Muscle of leg (tissue), 3 donors: ENCODE measurements at regions not wholly inside any gene's neighbourhood (a gene's known extent, or its start where the extent isn't known, plus 50 kb on each side); places are given as distances from the start of the nearest gene placed in this dataset.
"Not testable (repeated sequence)": the region's sequence is repeated elsewhere in the genome, so short reads cannot be mapped to it uniquely, and the experiment has no call there.

ENCODE experiments used
- DNase-seq: peaks from one replicate; pipeline ENCODE4 v3.0.0; 2013
- H3K27ac ChIP-seq: one replicate; pipeline ENCODE4 v1.5.1; 2013; ENCODE audit warnings: mild to moderate bottlenecking, low read length, control low read depth
- H3K27me3 ChIP-seq: one replicate; pipeline ENCODE4 v1.6.1; 2013; ENCODE audit warnings: low read length; ENCODE audit not compliant: control insufficient read depth, insufficient read depth
- H3K36me3 ChIP-seq: one replicate; pipeline ENCODE4 v1.6.1; 2013; ENCODE audit warnings: low read length; ENCODE audit not compliant: control insufficient read depth, insufficient read depth
- H3K4me1 ChIP-seq: one replicate; pipeline ENCODE4 v1.6.1; 2013; ENCODE audit warnings: low read length; ENCODE audit not compliant: control insufficient read depth, insufficient read depth
- H3K4me3 ChIP-seq: one replicate; pipeline ENCODE4 v1.5.1; 2013; ENCODE audit warnings: low read length, control low read depth
- H3K9me3 ChIP-seq: replicated peaks from 2 replicates; pipeline ENCODE4 v1.6.1; 2013; ENCODE audit warnings: low read depth, low read length; ENCODE audit not compliant: control insufficient read depth
- WGBS: methylation state at CpG from one replicate; pipeline ENCODE4 v1.1.5; 2013; ENCODE audit warnings: missing lambda C conversion rate; ENCODE audit not compliant: insufficient coverage; 5-methylcytosine and 5-hydroxymethylcytosine counted together

DNA sequence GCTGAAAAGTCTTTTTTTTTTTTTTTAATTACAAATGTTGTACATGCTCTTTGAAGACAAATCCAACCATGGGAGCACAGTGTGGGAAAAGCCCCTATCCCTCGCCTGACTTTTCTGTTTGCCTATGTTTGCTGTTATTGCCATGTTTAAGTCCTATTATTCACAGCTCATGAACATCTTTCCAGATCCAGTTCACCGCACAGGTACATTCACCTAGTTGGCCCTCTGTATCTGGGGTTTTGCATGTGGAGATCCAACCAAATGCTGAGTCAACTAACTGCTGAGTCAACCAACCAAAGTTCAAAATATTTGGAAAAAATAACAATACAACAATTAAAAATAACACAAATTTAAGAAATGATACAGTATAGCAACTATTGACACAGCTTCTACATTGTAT, 100.1 kb upstream of the CLNK start:
- no peak for DNase-seq
- Histone ChIP-seq H3K4me3 (no peak overlapping the region), H3K27ac (no peak overlapping the region), H3K27me3 (no peaks in the 10 kb centered on the region), H3K4me1 (no peaks in the 10 kb centered on the region), H3K9me3 (no peaks in the 10 kb centered on the region), H3K36me3 (no peaks in the 10 kb centered on the region)
- WGBS = no CpG with 5 or more reads among the region's 2 CpGs

DNA sequence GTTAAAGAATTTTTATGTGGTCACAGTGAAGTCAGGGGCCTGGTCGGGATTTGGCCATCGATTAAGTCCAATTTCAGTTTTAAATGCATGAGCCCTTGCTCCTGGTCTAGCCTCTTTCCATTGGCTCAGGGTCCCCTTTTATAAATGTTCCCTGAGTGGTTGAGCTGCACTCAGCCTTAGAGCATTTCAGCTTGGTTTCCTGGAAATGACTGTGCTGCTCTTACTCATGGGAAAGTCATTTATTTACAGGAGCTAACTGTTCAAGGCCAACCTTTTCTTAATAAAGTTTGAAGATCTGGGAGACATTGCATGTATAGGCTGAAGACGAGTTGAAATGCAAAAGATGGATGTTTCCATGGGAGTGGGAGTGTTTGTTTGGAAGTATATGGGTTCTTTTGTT, 98.8 kb upstream of the CLNK start:
- Histone ChIP-seq H3K9me3 (no peaks in the 10 kb centered on the region), H3K4me3 (no peak overlapping the region), H3K36me3 (no peaks in the 10 kb centered on the region), H3K27me3 (no peaks in the 10 kb centered on the region), H3K4me1 (no peaks in the 10 kb centered on the region), H3K27ac (no peak overlapping the region)
- 17% methylated on average over 3 of the region's 3 CpGs for WGBS
- DNase-seq = peak; percentile 74

DNA sequence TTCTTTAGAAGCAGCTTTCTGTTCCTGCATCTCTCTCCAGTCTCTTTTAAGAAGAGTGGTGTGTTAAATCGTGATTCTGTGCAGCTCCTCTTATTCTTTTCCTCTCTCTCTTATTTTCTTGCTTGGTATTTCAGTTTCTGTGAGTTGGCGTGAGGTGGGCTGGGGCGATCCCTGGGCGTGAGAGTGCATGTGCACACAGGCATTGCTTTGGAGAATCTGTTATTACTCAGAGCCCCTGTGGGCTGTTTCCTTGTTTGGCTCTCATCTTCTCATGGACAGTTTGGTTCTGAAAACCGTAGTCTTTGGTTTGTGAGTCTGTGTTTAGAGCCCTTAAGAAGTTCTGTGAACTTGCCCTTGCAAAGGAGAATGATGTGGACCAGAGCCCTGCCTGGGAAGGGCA, 97.2 kb upstream of the CLNK start:
- no peak overlapping the region for H3K4me3 ChIP-seq
- no peaks in the 10 kb centered on the region for H3K36me3 ChIP-seq
- 94% methylated on average over 3 of the region's 5 CpGs for WGBS
- no peak for DNase-seq
- no peaks in the 10 kb centered on the region for H3K9me3 ChIP-seq
- H3K4me1 ChIP-seq = no peaks in the 10 kb centered on the region
- no peak overlapping the region for H3K27ac ChIP-seq
- no peaks in the 10 kb centered on the region for H3K27me3 ChIP-seq

DNA sequence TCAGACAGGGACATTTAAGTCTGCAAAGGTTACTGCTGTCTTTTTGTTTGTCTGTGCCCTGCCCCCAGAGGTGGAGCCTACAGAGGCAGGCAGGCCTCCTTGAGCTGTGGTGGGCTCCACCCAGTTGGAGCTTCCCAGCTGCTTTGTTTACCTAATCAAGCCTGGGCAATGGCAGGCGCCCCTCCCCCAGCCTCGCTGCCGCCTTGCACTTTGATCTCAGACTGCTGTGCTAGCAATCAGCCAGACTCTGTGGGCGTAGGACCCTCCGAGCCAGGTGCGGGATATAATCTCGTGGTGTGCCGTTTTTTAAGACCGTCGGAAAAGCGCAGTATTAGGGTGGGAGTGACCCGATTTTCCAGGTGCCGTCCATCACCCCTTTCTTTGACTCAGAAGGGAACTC, 96.2 kb upstream of the CLNK start:
- H3K4me3 ChIP-seq, H3K9me3 ChIP-seq, H3K27ac ChIP-seq, H3K4me1 ChIP-seq, H3K36me3 ChIP-seq, DNase-seq, H3K27me3 ChIP-seq: not testable (repeated sequence)
- 94% methylated on average over 7 of the region's 13 CpGs for WGBS

DNA sequence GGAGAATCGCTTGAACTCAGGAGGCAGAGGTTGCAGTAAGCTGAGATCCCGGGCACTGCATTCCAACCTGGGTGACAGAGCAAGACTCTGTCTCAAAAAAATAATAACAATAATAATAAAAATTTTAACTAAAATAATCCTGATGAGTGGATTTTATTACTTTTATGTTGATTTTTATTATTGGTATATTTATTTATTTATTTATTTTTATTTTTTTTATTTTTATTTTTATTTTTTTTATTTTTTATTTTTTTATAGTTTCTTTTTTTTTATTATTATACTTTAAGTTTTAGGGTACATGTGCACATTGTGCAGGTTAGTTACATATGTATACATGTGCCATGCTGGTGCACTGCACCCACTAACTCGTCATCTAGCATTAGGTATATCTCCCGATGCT, 90.6 kb upstream of the CLNK start:
- not testable (repeated sequence) for H3K4me1 ChIP-seq, H3K27me3 ChIP-seq, H3K9me3 ChIP-seq, H3K27ac ChIP-seq, H3K4me3 ChIP-seq, DNase-seq, H3K36me3 ChIP-seq
- no CpG with 5 or more reads among the region's 4 CpGs for WGBS

DNA sequence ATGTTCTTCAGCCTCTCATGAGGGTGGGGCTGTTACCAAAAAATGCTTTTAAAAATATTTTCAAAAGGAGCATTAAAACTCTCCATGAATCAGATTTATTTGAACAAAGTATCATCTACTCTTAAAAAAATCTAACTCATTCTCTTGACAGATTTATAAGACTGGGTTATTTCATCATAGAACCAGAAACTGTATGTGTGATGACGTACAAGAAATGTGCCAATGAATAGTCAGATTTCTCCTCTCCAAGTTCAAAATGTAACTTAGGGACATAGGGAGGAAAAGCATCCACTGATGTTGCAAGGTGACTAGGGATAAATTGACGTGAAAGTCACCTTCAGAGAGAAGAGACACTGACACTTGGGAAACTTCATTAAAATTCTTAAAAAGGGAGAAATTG, 89.1 kb upstream of the CLNK start:
- no peaks in the 10 kb centered on the region for H3K4me1 ChIP-seq
- WGBS = no CpG with 5 or more reads among the region's 2 CpGs
- no peaks in the 10 kb centered on the region for H3K36me3 ChIP-seq
- no peak overlapping the region for H3K4me3 ChIP-seq
- H3K27ac ChIP-seq = no peak overlapping the region
- no peak for DNase-seq
- no peaks in the 10 kb centered on the region for H3K27me3 ChIP-seq
- H3K9me3 ChIP-seq = no peaks in the 10 kb centered on the region

DNA sequence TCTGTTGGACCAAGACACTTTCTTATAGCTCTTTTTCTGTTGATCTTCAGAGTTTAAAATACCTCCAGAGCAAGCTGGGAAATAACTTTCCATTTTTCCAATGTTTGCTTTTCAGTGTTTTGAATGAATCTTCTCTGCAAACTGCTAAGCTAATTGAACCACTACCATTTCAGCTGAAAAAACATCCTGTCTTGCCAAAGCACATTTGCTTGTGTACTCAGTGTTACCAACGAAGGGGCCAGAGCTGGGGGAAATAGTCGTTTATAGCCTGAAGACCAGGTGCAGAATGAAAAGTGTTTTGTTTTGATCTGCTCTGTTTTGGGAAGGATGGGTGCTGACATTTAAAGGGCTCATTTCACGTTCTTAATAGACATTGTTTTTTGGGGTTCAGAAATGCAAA, 88.4 kb upstream of the CLNK start:
- no peaks in the 10 kb centered on the region for H3K4me1 ChIP-seq
- 49% methylated on average over 2 of the region's 3 CpGs for WGBS
- no peaks in the 10 kb centered on the region for H3K36me3 ChIP-seq
- H3K27me3 ChIP-seq = no peaks in the 10 kb centered on the region
- no peaks in the 10 kb centered on the region for H3K9me3 ChIP-seq
- no peak overlapping the region for H3K27ac ChIP-seq
- H3K4me3 ChIP-seq = no peak overlapping the region
- peak; percentile 38 for DNase-seq

DNA sequence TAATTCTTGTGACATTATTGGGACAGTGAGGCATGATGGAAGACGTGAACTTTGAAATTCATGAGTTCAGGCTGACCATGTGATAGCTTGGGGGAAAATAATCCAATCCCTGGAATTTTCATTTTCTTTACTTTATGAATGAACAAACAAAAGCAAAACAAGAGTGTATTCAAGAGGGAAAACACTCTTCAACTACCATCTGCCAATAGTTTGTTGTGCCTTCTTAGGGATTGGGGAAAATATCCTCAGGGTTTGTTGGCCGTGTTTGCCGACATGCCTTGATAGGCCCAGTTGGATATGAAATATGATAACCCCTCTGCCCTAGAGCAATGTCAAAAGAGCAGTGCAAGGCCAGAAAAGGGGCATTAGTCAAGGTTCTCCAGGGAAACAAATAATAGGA, 80.8 kb upstream of the CLNK start:
- WGBS = no CpG with 5 or more reads among the region's 3 CpGs
- Histone ChIP-seq H3K36me3 (no peaks in the 10 kb centered on the region), H3K27ac (no peak overlapping the region), H3K4me3 (no peak overlapping the region), H3K4me1 (peaks cover 2% of the 10 kb centered on the region), H3K9me3 (no peaks in the 10 kb centered on the region), H3K27me3 (no peaks in the 10 kb centered on the region)
- no peak for DNase-seq

DNA sequence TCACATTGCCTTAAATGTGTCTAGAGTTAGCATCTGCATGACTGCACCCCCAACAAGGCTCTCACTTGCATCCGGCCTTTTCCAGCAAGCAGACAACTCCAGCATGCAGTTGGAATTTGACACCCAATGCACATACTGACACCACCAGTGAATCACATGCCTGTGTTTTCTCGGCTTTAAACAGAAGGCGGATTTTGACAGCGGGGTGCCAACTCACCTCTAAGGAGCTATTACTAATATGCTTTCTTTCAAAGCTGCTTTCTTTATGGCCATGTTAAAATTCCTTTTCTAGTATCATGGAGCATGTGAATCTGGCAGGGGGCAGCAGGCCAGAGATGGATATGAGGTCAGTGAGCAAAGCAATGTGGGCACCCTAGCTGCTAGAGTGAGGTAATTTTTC, 78.0 kb upstream of the CLNK start:
- Histone ChIP-seq H3K9me3 (no peaks in the 10 kb centered on the region), H3K27me3 (no peaks in the 10 kb centered on the region), H3K4me3 (no peak overlapping the region), H3K27ac (no peak overlapping the region), H3K36me3 (no peaks in the 10 kb centered on the region), H3K4me1 (peaks cover 2% of the 10 kb centered on the region)
- WGBS = 29% methylated on average over 1 of the region's 4 CpGs
- DNase-seq = no peak

DNA sequence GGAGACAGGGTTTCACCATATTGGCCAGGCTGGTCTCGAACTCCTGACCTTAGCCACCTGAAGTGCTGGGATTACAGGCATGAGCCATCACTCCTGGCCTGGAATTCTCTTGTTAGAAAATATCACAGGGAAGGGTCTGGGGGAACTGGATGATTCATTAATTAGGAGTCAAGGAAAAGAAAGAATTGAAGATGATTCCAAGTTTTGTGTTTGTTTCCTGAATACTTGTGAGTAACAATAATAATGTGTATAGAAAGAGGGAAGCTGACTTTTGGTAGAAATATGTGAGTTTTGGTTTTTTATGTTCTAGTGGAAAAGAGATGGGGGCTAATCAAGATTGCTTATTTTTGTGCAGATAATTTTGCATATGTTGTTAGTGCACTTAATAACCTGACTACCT, 77.3 kb upstream of the CLNK start:
- 100% methylated on average over 1 of the region's 1 CpG for WGBS
- Histone ChIP-seq H3K36me3 (no peaks in the 10 kb centered on the region), H3K27ac (no peak overlapping the region), H3K9me3 (no peaks in the 10 kb centered on the region), H3K27me3 (no peaks in the 10 kb centered on the region), H3K4me1 (peaks cover 2% of the 10 kb centered on the region), H3K4me3 (no peak overlapping the region)
- no peak for DNase-seq

DNA sequence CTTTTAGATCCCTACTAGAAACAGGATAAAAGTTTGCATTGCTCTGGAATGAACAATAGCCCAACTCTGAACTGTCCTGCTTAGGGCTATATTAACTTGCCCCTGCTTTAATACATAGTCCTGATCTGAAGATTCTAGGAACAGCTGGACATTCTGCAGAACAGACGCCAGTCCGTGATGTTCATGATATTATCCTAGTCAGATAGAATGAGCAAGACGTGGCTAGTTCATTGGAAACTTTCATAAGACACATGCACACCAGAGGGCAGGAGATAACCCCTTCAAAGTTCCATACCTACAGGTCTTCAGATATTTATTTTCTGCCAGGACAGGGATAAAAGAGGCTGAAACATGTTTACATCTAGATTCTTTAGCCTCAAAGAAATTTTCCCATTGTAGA, 75.5 kb upstream of the CLNK start:
- Histone ChIP-seq H3K4me3 (no peak overlapping the region), H3K27me3 (no peaks in the 10 kb centered on the region), H3K9me3 (no peaks in the 10 kb centered on the region), H3K36me3 (no peaks in the 10 kb centered on the region), H3K4me1 (peaks cover 2% of the 10 kb centered on the region), H3K27ac (no peak overlapping the region)
- no CpG with 5 or more reads among the region's 3 CpGs for whole genome bisulfite sequencing
- DNase-seq = no peak
